Type B pancreatic cell (in vitro differentiated cells): ENCODE measurements at regions not wholly inside any gene's neighbourhood (a gene's known extent, or its start where the extent isn't known, plus 50 kb on each side); places are given as distances from the start of the nearest gene placed in this dataset.

Experiments used
- DNase-seq: peaks from one replicate; pipeline ENCODE4 v3.0.0; 2021; ENCODE audit warnings: mixed read lengths; ENCODE audit not compliant: unreplicated experiment; ENCODE audit errors: extremely low spot score
- H3K27ac Mint-ChIP-seq: 2 replicates; pipeline ENCODE4 v1.8.0; 2021; ENCODE audit warnings: mild to moderate bottlenecking, mixed read lengths
- H3K27me3 Mint-ChIP-seq: 2 replicates; pipeline ENCODE4 v1.8.0; 2021; ENCODE audit warnings: mixed read lengths
- H3K36me3 Mint-ChIP-seq: 2 replicates; pipeline ENCODE4 v1.8.0; 2021; ENCODE audit warnings: mixed read lengths
- H3K4me1 Mint-ChIP-seq: one replicate; pipeline ENCODE4 v1.8.0; 2021; ENCODE audit warnings: mixed read lengths; ENCODE audit not compliant: unreplicated experiment
- H3K4me3 Mint-ChIP-seq: 2 replicates; pipeline ENCODE4 v1.8.0; 2021; ENCODE audit warnings: mild to moderate bottlenecking, mixed read lengths
- H3K9me3 Mint-ChIP-seq: 2 replicates; pipeline ENCODE4 v1.8.0; 2021; ENCODE audit warnings: mixed read lengths
- TF ChIP-seq, protein P1 (sequence below): fragments of 200-600 bp; sonication (generic); conservative IDR thresholded peaks from 2 replicates; pipeline ENCODE4 v1.5.0; 2021; ENCODE audit warnings: antibody characterized with exemption, mild to moderate bottlenecking

DNA sequence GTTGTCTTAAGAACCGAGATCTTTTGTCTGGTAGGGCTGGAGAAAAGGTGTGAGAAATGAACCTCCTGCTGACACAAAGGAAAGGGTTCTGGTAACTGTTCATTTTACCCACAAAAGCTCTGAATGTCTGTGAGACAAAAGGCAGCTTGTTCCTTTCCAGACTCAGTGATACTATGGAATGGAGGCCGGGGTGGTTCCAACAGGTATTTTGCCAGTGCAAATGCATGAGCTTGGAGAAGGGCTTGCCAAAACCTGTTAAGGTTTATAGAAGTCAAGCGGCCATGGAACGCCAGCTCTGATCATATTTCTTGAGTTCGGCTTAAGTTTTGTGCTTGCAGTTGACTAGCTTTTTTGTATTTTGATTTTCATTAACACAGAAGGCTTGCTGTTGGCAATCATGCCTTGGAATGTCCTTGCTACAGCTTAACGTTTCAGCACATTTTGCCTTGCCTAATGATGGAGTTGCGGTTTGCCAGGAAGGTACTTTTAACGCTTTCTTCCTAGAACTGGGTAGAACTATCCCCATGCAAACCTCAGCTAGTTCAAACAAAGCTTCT, 328.6 kb downstream of the PIK3R1 start:
- Mint-ChIP-seq H3K27ac (no peak overlapping the region), H3K4me3 (no peak overlapping the region), H3K4me1 (peaks cover 33% of the 10 kb centered on the region), H3K36me3 (no peaks in the 10 kb centered on the region), H3K27me3 (peaks cover 2% of the 10 kb centered on the region), H3K9me3 (peaks cover 8% of the 10 kb centered on the region)
- TF ChIP-seq, protein P1, sequence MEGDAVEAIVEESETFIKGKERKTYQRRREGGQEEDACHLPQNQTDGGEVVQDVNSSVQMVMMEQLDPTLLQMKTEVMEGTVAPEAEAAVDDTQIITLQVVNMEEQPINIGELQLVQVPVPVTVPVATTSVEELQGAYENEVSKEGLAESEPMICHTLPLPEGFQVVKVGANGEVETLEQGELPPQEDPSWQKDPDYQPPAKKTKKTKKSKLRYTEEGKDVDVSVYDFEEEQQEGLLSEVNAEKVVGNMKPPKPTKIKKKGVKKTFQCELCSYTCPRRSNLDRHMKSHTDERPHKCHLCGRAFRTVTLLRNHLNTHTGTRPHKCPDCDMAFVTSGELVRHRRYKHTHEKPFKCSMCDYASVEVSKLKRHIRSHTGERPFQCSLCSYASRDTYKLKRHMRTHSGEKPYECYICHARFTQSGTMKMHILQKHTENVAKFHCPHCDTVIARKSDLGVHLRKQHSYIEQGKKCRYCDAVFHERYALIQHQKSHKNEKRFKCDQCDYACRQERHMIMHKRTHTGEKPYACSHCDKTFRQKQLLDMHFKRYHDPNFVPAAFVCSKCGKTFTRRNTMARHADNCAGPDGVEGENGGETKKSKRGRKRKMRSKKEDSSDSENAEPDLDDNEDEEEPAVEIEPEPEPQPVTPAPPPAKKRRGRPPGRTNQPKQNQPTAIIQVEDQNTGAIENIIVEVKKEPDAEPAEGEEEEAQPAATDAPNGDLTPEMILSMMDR, result no peak
- DNase-seq, result no peak

DNA sequence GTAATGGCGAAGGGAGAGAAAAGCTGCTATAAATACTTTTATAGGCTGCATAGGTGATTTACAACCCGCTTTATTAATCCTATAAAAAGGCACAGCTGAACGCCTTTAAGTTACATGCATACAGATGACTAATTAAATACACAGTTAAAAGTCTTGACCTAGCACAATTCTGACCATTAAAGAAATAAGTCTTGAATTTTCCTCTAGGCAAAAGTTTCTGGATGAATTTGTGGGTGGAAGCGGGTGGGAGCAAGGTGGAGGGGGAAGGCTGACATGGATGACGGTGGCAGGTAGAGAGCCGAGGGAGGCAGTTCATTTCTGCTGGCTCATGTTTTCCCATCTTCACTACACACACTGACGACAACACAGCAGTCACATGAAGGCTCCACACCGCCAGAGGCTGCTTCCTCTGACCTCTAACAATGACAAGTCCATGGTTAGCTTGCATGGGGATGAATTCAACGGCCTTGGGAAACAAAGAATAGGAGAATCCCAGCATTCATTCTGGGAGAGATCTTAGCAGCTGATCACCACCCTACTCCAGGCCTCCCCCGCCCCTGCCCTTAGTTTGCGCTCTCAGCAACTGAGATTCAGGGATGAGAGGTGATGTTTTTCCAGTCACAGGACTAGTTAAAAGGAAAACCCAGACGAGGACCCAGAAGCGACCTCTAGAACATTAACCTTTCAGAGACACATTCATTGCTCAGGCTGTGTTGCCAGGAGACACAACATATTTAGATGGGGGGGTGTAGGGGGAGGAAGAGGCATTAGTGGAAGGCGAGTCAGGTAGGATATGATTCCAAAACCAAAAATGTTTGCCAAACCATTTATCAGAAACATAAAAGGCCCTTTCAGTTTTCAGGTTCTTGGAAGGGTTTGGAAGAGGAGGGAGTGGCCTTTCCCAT, 329.3 kb downstream of the PIK3R1 start:
- peaks cover 26% of the 10 kb centered on the region for H3K4me1 Mint-ChIP-seq
- H3K9me3 Mint-ChIP-seq, result peaks cover 8% of the 10 kb centered on the region
- TF ChIP-seq, protein P1, result no peak
- H3K27me3 Mint-ChIP-seq, result peaks cover 2% of the 10 kb centered on the region
- H3K4me3 Mint-ChIP-seq, result no peak overlapping the region
- H3K27ac Mint-ChIP-seq, result no peak overlapping the region
- no peak for DNase-seq
- H3K36me3 Mint-ChIP-seq, result no peaks in the 10 kb centered on the region

DNA sequence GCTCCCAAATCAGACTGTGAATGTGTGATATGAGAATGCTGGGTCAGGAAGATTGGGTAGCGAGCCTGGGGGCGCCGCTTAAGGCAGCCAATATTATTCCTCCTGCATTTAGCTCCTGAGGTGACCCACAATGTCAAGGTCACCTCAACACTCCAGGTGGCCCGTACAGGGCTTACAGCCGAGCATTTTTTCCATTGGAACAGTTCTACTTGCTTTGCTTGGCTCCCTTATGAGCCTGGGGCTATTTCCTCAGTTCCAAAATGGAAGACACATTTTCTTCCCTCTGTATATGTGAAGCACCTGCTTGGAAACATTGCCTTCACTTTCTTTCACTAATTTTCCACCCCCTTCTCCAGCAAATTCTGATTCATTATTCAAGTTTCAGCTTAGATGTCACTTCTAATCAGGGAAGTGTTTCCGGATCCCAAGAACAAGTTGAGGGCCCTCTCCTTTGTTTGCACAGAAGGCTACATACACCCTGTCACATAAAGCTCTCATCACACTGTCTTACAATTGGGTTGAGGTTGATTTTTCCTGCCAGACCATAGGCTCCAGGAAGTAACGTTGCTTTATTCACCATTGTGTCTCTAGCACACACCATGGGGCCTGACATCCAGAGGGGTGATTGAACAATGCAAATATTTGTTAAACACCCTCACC, 330.2 kb downstream of the PIK3R1 start:
- Mint-ChIP-seq H3K27ac (no peak overlapping the region), H3K4me1 (peaks cover 20% of the 10 kb centered on the region), H3K27me3 (peaks cover 2% of the 10 kb centered on the region), H3K9me3 (peaks cover 8% of the 10 kb centered on the region), H3K4me3 (no peak overlapping the region), H3K36me3 (no peaks in the 10 kb centered on the region)
- no peak for DNase-seq
- TF ChIP-seq, protein P1, result no peak

DNA sequence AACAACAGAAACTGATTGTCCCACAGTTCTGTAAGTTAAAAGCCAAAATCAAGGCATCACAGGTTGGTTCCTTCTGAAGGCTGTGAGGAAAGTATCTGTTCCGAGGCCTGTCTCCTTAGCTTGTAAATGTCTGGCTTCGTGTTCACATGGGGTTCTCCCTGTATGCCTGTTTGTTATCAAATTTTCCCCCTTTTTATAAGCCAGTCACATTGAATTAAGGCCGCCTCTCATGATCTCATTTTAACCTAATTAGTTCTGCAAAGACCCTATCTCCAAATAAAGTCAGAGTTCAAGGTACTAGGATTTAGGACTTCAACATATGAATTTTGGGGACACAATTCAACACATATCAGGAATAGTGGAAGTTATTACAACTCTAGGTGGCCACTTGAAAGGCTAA, 331.5 kb downstream of the PIK3R1 start:
- peaks cover 20% of the 10 kb centered on the region for H3K4me1 Mint-ChIP-seq
- peaks cover 2% of the 10 kb centered on the region for H3K27me3 Mint-ChIP-seq
- peaks cover 7% of the 10 kb centered on the region for H3K9me3 Mint-ChIP-seq
- DNase-seq, result no peak
- TF ChIP-seq, protein P1, result no peak
- no peaks in the 10 kb centered on the region for H3K36me3 Mint-ChIP-seq
- no peak overlapping the region for H3K27ac Mint-ChIP-seq
- H3K4me3 Mint-ChIP-seq, result no peak overlapping the region

DNA sequence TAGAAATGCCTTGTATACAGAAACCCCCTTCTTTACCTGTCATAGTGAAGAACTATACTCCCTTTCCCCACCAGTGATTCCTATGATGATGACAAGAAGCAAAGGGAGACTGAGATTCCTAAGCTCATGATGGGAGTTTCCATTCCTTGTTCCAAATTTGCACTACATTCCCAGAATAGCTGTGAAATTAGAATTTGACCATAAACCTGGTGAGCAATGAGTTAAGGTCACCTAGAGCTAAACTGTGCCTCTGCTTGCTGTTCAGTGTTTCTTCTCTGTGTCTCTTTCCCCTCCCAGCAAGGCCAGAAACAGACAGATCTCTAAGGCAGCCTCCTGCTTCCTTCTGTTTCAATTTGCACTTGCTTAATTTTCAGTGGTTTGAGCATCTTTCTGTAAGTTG, 332.1 kb downstream of the PIK3R1 start:
- H3K27ac Mint-ChIP-seq, result no peak overlapping the region
- no peaks in the 10 kb centered on the region for H3K36me3 Mint-ChIP-seq

More for the DNA sequence above, 332.1 kb downstream of the PIK3R1 start:
- Mint-ChIP-seq H3K9me3 (peaks cover 4% of the 10 kb centered on the region), H3K27me3 (peaks cover 2% of the 10 kb centered on the region), H3K4me3 (no peak overlapping the region), H3K4me1 (peaks cover 20% of the 10 kb centered on the region)
- TF ChIP-seq, protein P1, result no peak
- no peak for DNase-seq
